Fibroblast of lung (primary cell): ENCODE measurements at regions not wholly inside any gene's neighbourhood (a gene's known extent, or its start where the extent isn't known, plus 50 kb on each side); places are given as distances from the start of the nearest gene placed in this dataset.

Experiments
- DNase-seq, 2 donors: peaks; one replicate each; pipeline versions ENCODE4 v3.0.0 to v3.0.0-alpha.2; 2010; ENCODE audit warnings: low read depth in 2 of 2
- H2AFZ ChIP-seq: 2 replicates; pipeline ENCODE4 v1.5.1; 2012; ENCODE audit warnings: low read length, control low read depth, inconsistent platforms
- H3K27ac ChIP-seq: 2 replicates; pipeline ENCODE4 v1.5.1; 2011; ENCODE audit warnings: low read length, control low read depth; ENCODE audit not compliant: insufficient read depth
- H3K27me3 ChIP-seq: 2 replicates; pipeline ENCODE4 v1.5.1; 2011; ENCODE audit warnings: mild to moderate bottlenecking, low read length; ENCODE audit not compliant: control insufficient read depth, insufficient read depth
- H3K36me3 ChIP-seq: 2 replicates; pipeline ENCODE4 v1.5.1; 2011; ENCODE audit warnings: low read length; ENCODE audit not compliant: control insufficient read depth, insufficient read depth
- H3K4me1 ChIP-seq: 2 replicates; pipeline ENCODE4 v1.5.1; 2011; ENCODE audit warnings: low read length; ENCODE audit not compliant: control insufficient read depth, insufficient read depth; ENCODE audit errors: extremely low read depth
- H3K4me2 ChIP-seq: 2 replicates; pipeline ENCODE4 v1.5.1; 2011; ENCODE audit warnings: low read length, control low read depth; ENCODE audit not compliant: insufficient read depth; ENCODE audit errors: extremely low read depth
- H3K4me3 ChIP-seq, 4 experiments: fragments of 200-600 bp in 1 of 4; sonication (generic) in 1 of 4; replicated peaks in 1 of 4; 2 replicates each; pipeline ENCODE4 v1.5.1; 2011 to 2016; ENCODE audit warnings: low read length in 4 of 4, low read depth in 3 of 4, mild to moderate bottlenecking in 3 of 4, control low read depth in 2 of 4, inconsistent platforms in 1 of 4, mixed read lengths in 1 of 4; ENCODE audit not compliant: insufficient read depth in 1 of 4; ENCODE audit errors: control extremely low read depth in 1 of 4
- H3K79me2 ChIP-seq: 2 replicates; pipeline ENCODE4 v1.5.1; 2012; ENCODE audit warnings: mild to moderate bottlenecking, low read length, inconsistent platforms; ENCODE audit not compliant: control insufficient read depth, insufficient read depth
- H3K9ac ChIP-seq: 2 replicates; pipeline ENCODE4 v1.5.1; 2011; ENCODE audit warnings: mild to moderate bottlenecking, low read length, control low read depth; ENCODE audit not compliant: insufficient read depth
- H3K9me3 ChIP-seq: 2 replicates; pipeline ENCODE4 v1.5.1; 2012; ENCODE audit warnings: low read depth, low read length; ENCODE audit not compliant: control insufficient read depth, insufficient read depth
- H4K20me1 ChIP-seq: 2 replicates; pipeline ENCODE4 v1.5.1; 2011; ENCODE audit warnings: low read length; ENCODE audit not compliant: control insufficient read depth, insufficient read depth; ENCODE audit errors: extremely low read depth
- EZH2 ChIP-seq: IDR thresholded peaks from 2 replicates; pipeline ENCODE4 v1.5.1; 2012; ENCODE audit warnings: low read length, control low read depth, mild to moderate bottlenecking; ENCODE audit errors: missing control alignments
- TF ChIP-seq, protein P1 (sequence below), 2 donors: IDR thresholded peaks in 1 of 2; conservative IDR thresholded peaks in 1 of 2; 1 replicate in 1 of 2; 2 replicates in 1 of 2; pipeline ENCODE4 v1.5.1; 2011 to 2012; ENCODE audit warnings: low read length in 2 of 2, control low read depth in 1 of 2, inconsistent platforms in 1 of 2, low read depth in 1 of 2, mild to moderate bottlenecking in 1 of 2

DNA sequence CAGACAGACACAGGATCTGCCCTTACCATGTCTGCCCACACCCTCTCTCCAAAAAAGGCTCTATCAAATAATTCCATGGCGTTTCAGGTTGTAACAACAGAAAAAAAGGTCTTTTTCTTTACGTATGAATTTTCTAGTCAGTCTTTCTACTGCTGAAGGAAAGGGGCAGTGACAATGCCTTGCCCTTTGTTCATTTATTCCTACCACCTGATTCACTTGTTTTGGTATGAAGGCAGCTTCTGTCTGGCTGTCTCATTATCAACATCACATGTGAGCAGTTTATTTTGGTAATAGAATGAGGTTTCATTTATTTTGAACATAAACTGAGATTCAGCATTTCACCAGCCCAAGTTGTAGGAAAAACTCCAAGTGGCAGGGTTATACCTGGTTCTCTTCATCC lies 94.3 kb upstream of the KLF7 start:
- Histone ChIP-seq H3K36me3 (no peaks in the 10 kb centered on the region), H3K27me3 (no peaks in the 10 kb centered on the region), H4K20me1 (no peaks in the 10 kb centered on the region), H3K4me3 (no peak overlapping the region), H3K4me1 (peaks cover 47% of the 10 kb centered on the region), H3K27ac (no peak overlapping the region), H2AFZ (no peak overlapping the region), H3K9ac (no peak overlapping the region), H3K79me2 (no peaks in the 10 kb centered on the region), H3K9me3 (no peaks in the 10 kb centered on the region), H3K4me2 (no peak overlapping the region)
- DNase-seq: peak in 1 of 2 donors; percentile 38
- TF ChIP-seq, protein P1, sequence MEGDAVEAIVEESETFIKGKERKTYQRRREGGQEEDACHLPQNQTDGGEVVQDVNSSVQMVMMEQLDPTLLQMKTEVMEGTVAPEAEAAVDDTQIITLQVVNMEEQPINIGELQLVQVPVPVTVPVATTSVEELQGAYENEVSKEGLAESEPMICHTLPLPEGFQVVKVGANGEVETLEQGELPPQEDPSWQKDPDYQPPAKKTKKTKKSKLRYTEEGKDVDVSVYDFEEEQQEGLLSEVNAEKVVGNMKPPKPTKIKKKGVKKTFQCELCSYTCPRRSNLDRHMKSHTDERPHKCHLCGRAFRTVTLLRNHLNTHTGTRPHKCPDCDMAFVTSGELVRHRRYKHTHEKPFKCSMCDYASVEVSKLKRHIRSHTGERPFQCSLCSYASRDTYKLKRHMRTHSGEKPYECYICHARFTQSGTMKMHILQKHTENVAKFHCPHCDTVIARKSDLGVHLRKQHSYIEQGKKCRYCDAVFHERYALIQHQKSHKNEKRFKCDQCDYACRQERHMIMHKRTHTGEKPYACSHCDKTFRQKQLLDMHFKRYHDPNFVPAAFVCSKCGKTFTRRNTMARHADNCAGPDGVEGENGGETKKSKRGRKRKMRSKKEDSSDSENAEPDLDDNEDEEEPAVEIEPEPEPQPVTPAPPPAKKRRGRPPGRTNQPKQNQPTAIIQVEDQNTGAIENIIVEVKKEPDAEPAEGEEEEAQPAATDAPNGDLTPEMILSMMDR (conservative IDR thresholded peaks at IDR 0.05 in 1 of 2, IDR thresholded peaks at IDR 0.05 in 1 of 2; ENCODE audit: low read depth in 1 of 2, low read length in 2 of 2): no peak
- TF ChIP-seq EZH2: no peak

DNA sequence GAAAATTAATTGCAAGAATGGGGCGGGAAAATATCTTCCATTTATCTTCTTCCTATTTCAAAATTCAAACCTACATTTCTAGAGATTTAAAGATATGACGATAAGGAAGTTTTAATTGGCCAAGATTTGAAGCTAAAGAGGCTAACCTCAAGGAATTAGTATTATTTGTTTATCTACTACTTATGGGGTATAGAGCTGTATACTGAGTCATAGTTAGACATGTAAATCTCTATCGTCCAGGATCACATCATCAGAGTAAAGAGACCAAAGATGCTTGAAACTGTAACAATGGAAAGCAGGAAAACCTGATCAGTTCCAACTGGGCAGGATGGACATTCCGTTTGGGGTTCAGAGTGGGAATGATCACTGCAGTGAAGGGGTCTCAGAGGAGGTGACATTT lies 95.2 kb upstream of the KLF7 start:
- H3K27ac ChIP-seq: no peak overlapping the region
- H3K9me3 ChIP-seq: no peaks in the 10 kb centered on the region
- no peak overlapping the region for H3K4me2 ChIP-seq
- no peaks in the 10 kb centered on the region for H3K79me2 ChIP-seq
- no peaks in the 10 kb centered on the region for H3K27me3 ChIP-seq
- no peaks in the 10 kb centered on the region for H4K20me1 ChIP-seq
- H3K4me1 ChIP-seq: peaks cover 38% of the 10 kb centered on the region
- no peak overlapping the region for H3K9ac ChIP-seq
- TF ChIP-seq EZH2: no peak
- TF ChIP-seq, protein P1 (conservative IDR thresholded peaks at IDR 0.05 in 1 of 2, IDR thresholded peaks at IDR 0.05 in 1 of 2; ENCODE audit: low read depth in 1 of 2, low read length in 2 of 2): no peak
- no peak overlapping the region for H2AFZ ChIP-seq
- no peaks in the 10 kb centered on the region for H3K36me3 ChIP-seq
- DNase-seq: peak; percentile 50 to 71
- H3K4me3 ChIP-seq: no peak overlapping the region

DNA sequence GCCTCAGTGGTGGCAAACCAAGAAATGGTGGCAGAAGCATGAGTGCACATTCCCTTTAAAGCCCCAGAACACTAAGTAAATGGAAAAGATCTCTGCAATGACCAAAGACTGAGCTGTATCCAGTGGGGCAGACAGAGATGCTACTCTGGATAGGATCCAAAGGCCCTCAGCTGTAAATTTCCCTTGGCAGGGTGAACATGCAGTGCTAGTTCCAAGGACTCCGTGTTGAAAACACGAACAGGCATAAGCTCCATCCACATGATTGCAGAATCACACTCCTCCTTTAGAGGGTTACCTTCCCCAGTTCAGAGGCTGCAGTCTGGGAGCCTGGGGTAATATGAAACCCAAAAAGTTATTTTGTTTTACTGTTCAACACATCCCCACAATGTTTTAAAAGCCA lies 98.6 kb upstream of the KLF7 start:
- peaks cover 13% of the 10 kb centered on the region for H3K4me1 ChIP-seq
- no peak overlapping the region for H3K4me2 ChIP-seq
- H3K27ac ChIP-seq: no peak overlapping the region
- TF ChIP-seq, protein P1 (conservative IDR thresholded peaks at IDR 0.05 in 1 of 2, IDR thresholded peaks at IDR 0.05 in 1 of 2; ENCODE audit: low read depth in 1 of 2, low read length in 2 of 2): no peak
- no peak for TF ChIP-seq EZH2
- no peaks in the 10 kb centered on the region for H4K20me1 ChIP-seq
- H3K9me3 ChIP-seq: no peaks in the 10 kb centered on the region
- no peaks in the 10 kb centered on the region for H3K79me2 ChIP-seq
- DNase-seq: no peak
- no peak overlapping the region for H2AFZ ChIP-seq
- no peak overlapping the region for H3K4me3 ChIP-seq
- H3K36me3 ChIP-seq: no peaks in the 10 kb centered on the region
- H3K9ac ChIP-seq: no peak overlapping the region
- H3K27me3 ChIP-seq: no peaks in the 10 kb centered on the region
